ENCODE measurements at regions not wholly inside any gene's neighbourhood (a gene's known extent, or its start where the extent isn't known, plus 50 kb on each side); places are given as distances from the start of the nearest gene placed in this dataset.

DNA sequence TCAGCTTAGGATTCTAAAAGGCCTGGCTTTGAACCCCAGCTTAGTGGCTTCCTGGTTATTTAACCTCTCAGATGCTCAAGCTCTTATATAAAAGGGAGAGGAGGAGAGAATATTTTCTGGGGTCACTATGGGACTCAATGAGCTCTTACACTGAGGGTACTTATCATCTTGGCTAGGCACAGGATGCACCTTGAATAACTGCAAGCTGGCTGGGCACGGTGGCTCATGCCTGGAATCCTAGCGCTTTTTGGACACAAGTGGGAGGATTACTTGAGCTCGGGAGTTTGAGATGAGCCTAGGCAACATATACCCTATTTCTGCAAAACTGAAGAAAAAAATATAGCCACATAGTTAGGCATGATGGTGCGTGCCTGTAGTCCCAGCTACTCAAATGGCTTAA is 665.3 kb upstream of the RBFOX1 start:
- no peaks in the 10 kb centered on the region for H3K9me3 ChIP-seq (ENCODE audit: control insufficient read depth, low read length)
- no peak overlapping the region for H3K4me3 ChIP-seq (ENCODE audit: insufficient read depth, low read depth, low read length, poor library complexity, severe bottlenecking)
- H3K27me3 ChIP-seq (replicated peaks; ENCODE audit: control insufficient read depth, insufficient read depth, low read length, poor library complexity, severe bottlenecking): no peaks in the 10 kb centered on the region
- H3K4me1 ChIP-seq (ENCODE audit: control insufficient read depth, insufficient read depth, low read length, poor library complexity, severe bottlenecking): no peaks in the 10 kb centered on the region
- DNase-seq: no peak
- H3K36me3 ChIP-seq (ENCODE audit: control insufficient read depth, insufficient read depth, low read length): no peaks in the 10 kb centered on the region
- no peak overlapping the region for H3K27ac ChIP-seq (ENCODE audit: insufficient read depth, low read length, poor library complexity, severe bottlenecking)

DNA sequence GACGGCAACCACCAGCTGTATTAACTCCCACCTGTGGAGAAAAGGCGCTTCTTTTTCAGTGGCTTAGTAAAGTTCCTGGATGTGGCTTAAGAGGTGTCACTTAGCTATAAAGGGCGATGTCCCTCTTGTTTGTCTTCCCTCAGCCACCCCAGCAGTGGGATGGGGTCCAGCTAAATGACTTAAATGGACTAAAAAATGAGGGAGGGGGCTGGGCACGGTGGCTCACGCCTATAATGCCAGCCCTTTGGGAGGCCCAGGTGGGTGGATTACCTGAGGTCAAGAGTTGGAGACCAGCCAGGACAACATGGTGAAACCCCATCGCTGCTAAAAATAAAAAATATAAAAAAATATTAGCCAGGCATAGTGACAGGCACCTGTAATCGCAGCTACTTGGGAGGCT is 667.5 kb upstream of the RBFOX1 start:
- no peak overlapping the region for H3K27ac ChIP-seq (ENCODE audit: insufficient read depth, low read length, poor library complexity, severe bottlenecking)
- H3K4me1 ChIP-seq (ENCODE audit: control insufficient read depth, insufficient read depth, low read length, poor library complexity, severe bottlenecking): no peaks in the 10 kb centered on the region
- H3K36me3 ChIP-seq (ENCODE audit: control insufficient read depth, insufficient read depth, low read length): no peaks in the 10 kb centered on the region
- H3K4me3 ChIP-seq (ENCODE audit: insufficient read depth, low read depth, low read length, poor library complexity, severe bottlenecking): no peak overlapping the region
- H3K27me3 ChIP-seq (replicated peaks; ENCODE audit: control insufficient read depth, insufficient read depth, low read length, poor library complexity, severe bottlenecking): no peaks in the 10 kb centered on the region
- DNase-seq: no peak
- no peaks in the 10 kb centered on the region for H3K9me3 ChIP-seq (ENCODE audit: control insufficient read depth, low read length)

DNA sequence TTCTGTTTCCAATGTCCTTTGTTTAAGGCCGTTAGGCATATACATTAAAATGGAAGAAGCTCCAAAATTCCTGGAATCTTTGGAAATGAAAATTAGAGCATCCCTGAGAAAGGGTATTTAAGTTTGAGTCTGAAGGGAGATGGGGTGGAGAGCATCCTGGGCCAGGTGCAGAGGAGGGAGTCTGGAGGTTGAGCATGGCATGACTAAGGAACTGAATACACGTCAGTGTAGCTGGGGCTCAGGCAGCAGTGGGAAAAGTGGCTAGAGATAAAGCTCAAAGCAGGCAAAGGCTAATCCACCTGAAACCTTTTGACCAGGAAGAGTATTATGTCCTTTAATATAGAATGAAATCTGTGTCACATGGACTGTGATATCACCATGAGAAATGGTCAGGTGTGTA is 669.0 kb upstream of the RBFOX1 start:
- Histone ChIP-seq H3K9me3 (ENCODE audit: control insufficient read depth, low read length) (no peaks in the 10 kb centered on the region), H3K36me3 (ENCODE audit: control insufficient read depth, insufficient read depth, low read length) (no peaks in the 10 kb centered on the region), H3K27ac (ENCODE audit: insufficient read depth, low read length, poor library complexity, severe bottlenecking) (no peak overlapping the region), H3K4me3 (ENCODE audit: insufficient read depth, low read depth, low read length, poor library complexity, severe bottlenecking) (no peak overlapping the region), H3K4me1 (ENCODE audit: control insufficient read depth, insufficient read depth, low read length, poor library complexity, severe bottlenecking) (no peaks in the 10 kb centered on the region), H3K27me3 (replicated peaks; ENCODE audit: control insufficient read depth, insufficient read depth, low read length, poor library complexity, severe bottlenecking) (no peaks in the 10 kb centered on the region)
- DNase-seq: no peak

DNA sequence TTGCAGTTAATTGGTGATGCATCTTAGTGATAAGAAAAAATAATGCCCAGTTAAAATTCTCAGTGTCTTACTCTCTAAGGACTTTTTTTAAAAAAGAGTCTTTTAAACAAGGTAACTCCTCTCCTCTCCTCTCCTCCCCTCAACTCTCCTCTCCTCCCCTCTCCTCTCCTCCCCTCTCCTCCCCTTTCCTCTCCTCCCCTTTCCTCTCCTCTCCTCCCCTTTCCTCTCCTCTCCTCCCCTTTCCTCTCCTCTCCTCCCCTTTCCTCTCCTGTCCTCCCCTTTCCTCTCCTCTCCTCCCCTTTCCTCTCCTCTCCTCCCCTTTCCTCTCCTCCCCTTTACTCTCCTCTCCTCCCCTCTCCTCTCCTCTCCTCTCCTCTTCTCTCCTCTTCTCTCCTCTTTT is 675.9 kb upstream of the RBFOX1 start:
- Histone ChIP-seq H3K9me3 (ENCODE audit: control insufficient read depth, low read length) (no peaks in the 10 kb centered on the region), H3K4me1 (ENCODE audit: control insufficient read depth, insufficient read depth, low read length, poor library complexity, severe bottlenecking) (no peaks in the 10 kb centered on the region), H3K4me3 (ENCODE audit: insufficient read depth, low read depth, low read length, poor library complexity, severe bottlenecking) (no peak overlapping the region), H3K27me3 (replicated peaks; ENCODE audit: control insufficient read depth, insufficient read depth, low read length, poor library complexity, severe bottlenecking) (no peaks in the 10 kb centered on the region), H3K27ac (ENCODE audit: insufficient read depth, low read length, poor library complexity, severe bottlenecking) (no peak overlapping the region), H3K36me3 (ENCODE audit: control insufficient read depth, insufficient read depth, low read length) (no peaks in the 10 kb centered on the region)
- no peak for DNase-seq

DNA sequence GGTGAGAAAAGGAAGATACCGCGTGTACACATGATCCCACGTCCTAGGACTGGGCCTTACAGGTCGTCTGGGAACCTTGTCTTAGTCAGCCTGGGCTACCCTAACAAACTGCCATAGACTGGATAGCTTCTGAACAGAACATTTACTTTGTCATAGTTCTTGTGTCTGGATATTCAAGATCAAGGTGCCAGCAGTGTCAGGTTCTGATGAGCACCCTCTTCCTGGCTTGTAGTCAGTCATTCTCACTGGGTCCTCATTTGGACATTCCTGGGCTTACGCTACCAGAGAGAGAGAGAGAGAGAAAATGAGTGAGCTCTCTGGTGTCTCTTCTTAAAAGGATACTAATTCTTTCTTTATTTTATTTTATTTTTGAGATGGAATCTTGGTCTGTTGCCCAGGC is 685.8 kb upstream of the RBFOX1 start:
- no peak for DNase-seq
- no peak overlapping the region for H3K4me3 ChIP-seq (ENCODE audit: insufficient read depth, low read depth, low read length, poor library complexity, severe bottlenecking)
- no peak overlapping the region for H3K27ac ChIP-seq (ENCODE audit: insufficient read depth, low read length, poor library complexity, severe bottlenecking)
- H3K9me3 ChIP-seq (ENCODE audit: control insufficient read depth, low read length): no peaks in the 10 kb centered on the region
- no peaks in the 10 kb centered on the region for H3K27me3 ChIP-seq (replicated peaks; ENCODE audit: control insufficient read depth, insufficient read depth, low read length, poor library complexity, severe bottlenecking)
- no peaks in the 10 kb centered on the region for H3K36me3 ChIP-seq (ENCODE audit: control insufficient read depth, insufficient read depth, low read length)
- H3K4me1 ChIP-seq (ENCODE audit: control insufficient read depth, insufficient read depth, low read length, poor library complexity, severe bottlenecking): no peaks in the 10 kb centered on the region

DNA sequence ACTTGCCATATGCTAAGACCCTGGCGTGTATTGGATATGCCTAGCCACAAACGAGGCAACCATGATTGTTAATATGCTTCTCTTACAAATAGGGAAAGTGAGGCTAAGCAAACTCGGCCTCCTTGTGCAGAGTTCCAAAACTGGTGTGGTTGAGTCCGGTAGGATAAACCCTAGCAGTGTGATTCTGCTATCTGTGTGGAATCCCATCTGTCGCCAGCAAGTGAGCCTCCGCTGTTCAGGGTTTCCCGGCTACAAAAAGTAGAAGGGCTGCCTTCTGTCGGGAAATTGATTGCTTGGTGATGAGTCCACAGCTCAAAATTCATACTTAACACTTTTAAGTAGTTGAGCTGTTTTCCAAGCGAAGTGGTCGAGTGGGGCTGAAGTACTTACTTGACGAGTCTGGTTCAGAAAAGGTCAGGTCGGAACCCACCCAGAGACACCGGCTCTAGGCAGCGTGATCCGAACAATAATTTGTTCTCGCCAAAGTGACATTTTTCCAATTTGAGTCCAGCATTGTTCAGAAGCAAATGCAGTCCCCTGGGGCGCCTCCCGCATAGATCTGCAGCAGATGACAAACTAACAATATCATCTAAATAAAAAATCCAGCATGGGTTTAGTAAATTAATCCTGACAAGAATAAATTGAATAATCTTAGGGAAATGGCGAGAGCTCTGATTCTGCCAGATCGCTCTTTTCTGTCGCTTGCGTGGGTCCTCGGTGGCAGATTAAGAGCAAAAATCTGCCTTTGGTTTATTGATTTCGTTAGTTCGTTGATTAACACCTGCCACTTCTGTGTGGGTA is 686.7 kb upstream of the RBFOX1 start:
- Histone ChIP-seq H3K27me3 (replicated peaks; ENCODE audit: control insufficient read depth, insufficient read depth, low read length, poor library complexity, severe bottlenecking) (no peaks in the 10 kb centered on the region), H3K4me3 (ENCODE audit: insufficient read depth, low read depth, low read length, poor library complexity, severe bottlenecking) (no peak overlapping the region), H3K36me3 (ENCODE audit: control insufficient read depth, insufficient read depth, low read length) (no peaks in the 10 kb centered on the region), H3K27ac (ENCODE audit: insufficient read depth, low read length, poor library complexity, severe bottlenecking) (no peak overlapping the region), H3K9me3 (ENCODE audit: control insufficient read depth, low read length) (no peaks in the 10 kb centered on the region), H3K4me1 (ENCODE audit: control insufficient read depth, insufficient read depth, low read length, poor library complexity, severe bottlenecking) (no peaks in the 10 kb centered on the region)
- DNase-seq: no peak

DNA sequence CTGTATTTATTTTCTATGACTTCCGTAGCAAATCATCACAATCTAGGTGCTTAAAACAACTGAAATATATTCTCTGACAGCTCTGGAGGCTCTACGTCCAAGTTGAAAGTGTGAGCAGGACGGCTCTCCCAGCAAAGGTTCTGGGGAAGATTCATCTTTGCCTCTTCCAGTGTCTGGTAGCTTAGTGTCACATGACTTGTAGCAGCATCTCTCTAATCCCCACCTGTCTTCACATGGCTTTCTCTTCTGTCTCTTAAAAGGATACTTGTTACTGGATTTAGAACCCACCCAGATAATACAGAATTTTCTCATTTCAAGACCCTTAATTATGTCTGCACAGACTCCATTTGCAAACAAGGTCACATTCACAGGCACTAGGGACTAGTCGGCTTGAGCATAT is 687.7 kb upstream of the RBFOX1 start:
- H3K4me3 ChIP-seq (ENCODE audit: insufficient read depth, low read depth, low read length, poor library complexity, severe bottlenecking): no peak overlapping the region
- DNase-seq: no peak

DNA sequence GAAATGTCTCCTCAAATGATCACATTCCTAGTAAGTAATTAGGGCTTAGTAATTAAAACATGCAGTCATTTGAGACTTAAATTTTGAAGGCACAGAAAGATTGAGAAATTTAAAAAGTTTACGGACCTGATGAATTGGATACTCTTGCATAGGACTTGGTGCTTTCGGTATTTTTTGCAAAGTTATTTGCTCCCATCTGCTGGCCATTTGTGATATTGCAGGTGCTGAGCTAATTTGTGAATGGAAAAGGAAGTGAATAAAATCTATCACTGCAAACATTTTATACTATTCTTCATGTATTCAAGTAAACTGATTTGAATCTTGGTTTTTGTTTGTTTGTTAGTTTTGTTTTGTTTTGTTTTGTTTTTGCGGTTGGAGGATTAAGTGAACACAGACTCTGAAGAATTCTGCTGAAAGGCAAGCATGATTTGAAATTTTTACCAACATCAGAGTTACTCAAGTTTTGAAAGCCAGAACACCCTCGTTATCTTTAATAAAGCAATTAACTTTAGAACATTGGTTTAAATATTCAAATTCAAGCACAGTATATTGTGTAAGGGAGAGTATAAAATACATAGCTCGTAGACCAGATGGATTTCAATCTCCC is 689.5 kb upstream of the RBFOX1 start:
- H3K9me3 ChIP-seq (ENCODE audit: control insufficient read depth, low read length): no peaks in the 10 kb centered on the region
- no peaks in the 10 kb centered on the region for H3K4me1 ChIP-seq (ENCODE audit: control insufficient read depth, insufficient read depth, low read length, poor library complexity, severe bottlenecking)
- no peaks in the 10 kb centered on the region for H3K36me3 ChIP-seq (ENCODE audit: control insufficient read depth, insufficient read depth, low read length)
- H3K4me3 ChIP-seq (ENCODE audit: insufficient read depth, low read depth, low read length, poor library complexity, severe bottlenecking): no peak overlapping the region
- H3K27ac ChIP-seq (ENCODE audit: insufficient read depth, low read length, poor library complexity, severe bottlenecking): no peak overlapping the region
- peak in 2 of 3 donors; percentile 0 to 6 for DNase-seq
- H3K27me3 ChIP-seq (replicated peaks; ENCODE audit: control insufficient read depth, insufficient read depth, low read length, poor library complexity, severe bottlenecking): no peaks in the 10 kb centered on the region

More for the DNA sequence above, 687.7 kb upstream of the RBFOX1 start:
- no peaks in the 10 kb centered on the region for H3K4me1 ChIP-seq (ENCODE audit: control insufficient read depth, insufficient read depth, low read length, poor library complexity, severe bottlenecking)
- H3K36me3 ChIP-seq (ENCODE audit: control insufficient read depth, insufficient read depth, low read length): no peaks in the 10 kb centered on the region
- no peak overlapping the region for H3K27ac ChIP-seq (ENCODE audit: insufficient read depth, low read length, poor library complexity, severe bottlenecking)
- H3K9me3 ChIP-seq (ENCODE audit: control insufficient read depth, low read length): no peaks in the 10 kb centered on the region
- H3K27me3 ChIP-seq (replicated peaks; ENCODE audit: control insufficient read depth, insufficient read depth, low read length, poor library complexity, severe bottlenecking): no peaks in the 10 kb centered on the region

DNA sequence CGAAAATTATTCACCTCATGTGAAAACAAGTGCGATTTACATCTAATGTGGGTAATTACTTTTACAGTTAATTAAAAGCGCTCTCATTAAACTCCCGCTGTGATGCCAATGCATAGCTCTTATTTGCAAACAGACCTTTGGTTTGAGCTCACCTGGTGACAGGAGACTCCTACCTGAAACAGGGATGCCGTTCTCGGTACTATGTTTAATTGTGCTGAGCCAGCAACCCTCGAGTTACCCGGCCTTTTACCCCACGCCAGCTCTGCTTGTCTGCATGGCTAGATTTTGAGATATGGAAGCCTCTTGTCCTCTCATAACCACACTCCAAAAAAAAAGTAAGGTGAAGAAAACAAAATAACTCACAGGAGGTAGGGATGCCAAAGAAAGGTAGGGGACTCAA is 690.4 kb upstream of the RBFOX1 start:
- Histone ChIP-seq H3K36me3 (ENCODE audit: control insufficient read depth, insufficient read depth, low read length) (no peaks in the 10 kb centered on the region), H3K9me3 (ENCODE audit: control insufficient read depth, low read length) (no peaks in the 10 kb centered on the region), H3K27ac (ENCODE audit: insufficient read depth, low read length, poor library complexity, severe bottlenecking) (no peak overlapping the region), H3K27me3 (replicated peaks; ENCODE audit: control insufficient read depth, insufficient read depth, low read length, poor library complexity, severe bottlenecking) (no peaks in the 10 kb centered on the region), H3K4me1 (ENCODE audit: control insufficient read depth, insufficient read depth, low read length, poor library complexity, severe bottlenecking) (no peaks in the 10 kb centered on the region), H3K4me3 (ENCODE audit: insufficient read depth, low read depth, low read length, poor library complexity, severe bottlenecking) (no peak overlapping the region)
- DNase-seq: no peak

DNA sequence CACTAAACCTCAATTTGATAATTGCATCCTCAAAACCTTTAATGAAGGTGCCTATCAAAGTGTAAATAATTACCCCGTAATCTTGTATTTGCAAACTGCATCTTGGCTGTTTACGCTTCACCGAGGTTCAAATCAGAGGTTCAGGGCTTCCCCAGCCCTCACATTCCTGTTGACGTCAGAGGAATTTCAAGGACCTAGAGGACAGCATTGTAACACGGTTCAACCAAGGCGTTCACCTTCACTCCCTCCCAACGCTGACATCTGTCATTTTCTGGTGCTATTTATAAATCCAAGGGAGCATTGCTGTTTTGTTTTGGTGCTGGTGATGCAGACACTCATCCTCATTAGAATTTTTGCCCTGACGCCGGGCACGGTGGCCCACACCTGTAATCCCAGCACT is 691.6 kb upstream of the RBFOX1 start:
- H3K27ac ChIP-seq (ENCODE audit: insufficient read depth, low read length, poor library complexity, severe bottlenecking): no peak overlapping the region
- H3K27me3 ChIP-seq (replicated peaks; ENCODE audit: control insufficient read depth, insufficient read depth, low read length, poor library complexity, severe bottlenecking): no peaks in the 10 kb centered on the region
- H3K36me3 ChIP-seq (ENCODE audit: control insufficient read depth, insufficient read depth, low read length): no peaks in the 10 kb centered on the region
- no peaks in the 10 kb centered on the region for H3K4me1 ChIP-seq (ENCODE audit: control insufficient read depth, insufficient read depth, low read length, poor library complexity, severe bottlenecking)
- no peaks in the 10 kb centered on the region for H3K9me3 ChIP-seq (ENCODE audit: control insufficient read depth, low read length)
- no peak overlapping the region for H3K4me3 ChIP-seq (ENCODE audit: insufficient read depth, low read depth, low read length, poor library complexity, severe bottlenecking)
- DNase-seq: no peak

Measured in effector memory CD4-positive, alpha-beta T cell (primary cell).